GM13976 (cell line): ENCODE measurements at regions not wholly inside any gene's neighbourhood (a gene's known extent, or its start where the extent isn't known, plus 50 kb on each side); places are given as distances from the start of the nearest gene placed in this dataset.

Experiments
- DNase-seq: peaks from one replicate; pipeline ENCODE4 v3.0.0; 2012; ENCODE audit warnings: low spot score
- in situ Hi-C: fragments of 300-500 bp; cut with MboI; formaldehyde crosslinking; loops from one replicate; pipeline ENCODE4 v1.12.0; 2022; ENCODE audit warnings: low sequenced_read_pairs, mixed read lengths, inconsistent platforms; ENCODE audit not compliant: unreplicated experiment
- TF ChIP-seq, protein P1 (sequence below): IDR thresholded peaks from 2 replicates; pipeline ENCODE4 v1.5.1; 2012; ENCODE audit warnings: borderline replicate concordance, mild to moderate bottlenecking; ENCODE audit not compliant: insufficient read depth; ENCODE audit errors: extremely low read depth, missing control alignments, control extremely low read depth

DNA sequence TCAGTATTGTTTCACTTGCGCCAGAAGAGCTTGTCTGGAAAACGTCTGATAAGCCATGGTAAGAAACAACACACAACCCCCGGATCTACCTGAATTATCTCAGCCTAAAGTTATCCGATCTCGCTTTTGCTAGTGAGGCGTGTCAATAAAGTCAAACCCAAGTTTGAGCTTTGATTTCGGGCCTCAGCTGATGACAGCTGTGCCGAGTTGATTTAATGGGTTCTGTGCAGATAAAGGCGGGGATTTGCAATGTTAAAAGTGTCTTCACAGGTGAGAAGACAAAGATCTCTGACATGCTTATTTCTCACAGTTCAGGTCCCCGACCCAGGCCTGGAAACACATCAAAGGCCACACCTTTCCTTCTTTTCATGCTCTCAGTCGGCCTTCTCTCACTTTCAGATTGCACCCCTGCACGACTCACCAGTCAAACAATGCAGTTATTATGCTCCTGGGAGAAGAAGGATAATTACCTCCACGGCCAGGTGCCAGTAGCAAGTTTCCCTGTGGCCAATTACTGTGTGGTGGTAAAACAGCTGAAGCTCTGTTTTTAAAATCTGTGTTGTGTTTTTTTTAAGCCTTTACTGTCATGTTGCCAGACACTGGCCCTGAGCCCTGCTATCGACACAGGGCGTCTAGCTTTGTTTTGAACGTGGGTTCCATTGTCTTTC lies 245.3 kb upstream of the RUNX1 start:
- TF ChIP-seq, protein P1, sequence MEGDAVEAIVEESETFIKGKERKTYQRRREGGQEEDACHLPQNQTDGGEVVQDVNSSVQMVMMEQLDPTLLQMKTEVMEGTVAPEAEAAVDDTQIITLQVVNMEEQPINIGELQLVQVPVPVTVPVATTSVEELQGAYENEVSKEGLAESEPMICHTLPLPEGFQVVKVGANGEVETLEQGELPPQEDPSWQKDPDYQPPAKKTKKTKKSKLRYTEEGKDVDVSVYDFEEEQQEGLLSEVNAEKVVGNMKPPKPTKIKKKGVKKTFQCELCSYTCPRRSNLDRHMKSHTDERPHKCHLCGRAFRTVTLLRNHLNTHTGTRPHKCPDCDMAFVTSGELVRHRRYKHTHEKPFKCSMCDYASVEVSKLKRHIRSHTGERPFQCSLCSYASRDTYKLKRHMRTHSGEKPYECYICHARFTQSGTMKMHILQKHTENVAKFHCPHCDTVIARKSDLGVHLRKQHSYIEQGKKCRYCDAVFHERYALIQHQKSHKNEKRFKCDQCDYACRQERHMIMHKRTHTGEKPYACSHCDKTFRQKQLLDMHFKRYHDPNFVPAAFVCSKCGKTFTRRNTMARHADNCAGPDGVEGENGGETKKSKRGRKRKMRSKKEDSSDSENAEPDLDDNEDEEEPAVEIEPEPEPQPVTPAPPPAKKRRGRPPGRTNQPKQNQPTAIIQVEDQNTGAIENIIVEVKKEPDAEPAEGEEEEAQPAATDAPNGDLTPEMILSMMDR, result no peak
- no peak for DNase-seq
- in situ Hi-C loops, result no loop called here

DNA sequence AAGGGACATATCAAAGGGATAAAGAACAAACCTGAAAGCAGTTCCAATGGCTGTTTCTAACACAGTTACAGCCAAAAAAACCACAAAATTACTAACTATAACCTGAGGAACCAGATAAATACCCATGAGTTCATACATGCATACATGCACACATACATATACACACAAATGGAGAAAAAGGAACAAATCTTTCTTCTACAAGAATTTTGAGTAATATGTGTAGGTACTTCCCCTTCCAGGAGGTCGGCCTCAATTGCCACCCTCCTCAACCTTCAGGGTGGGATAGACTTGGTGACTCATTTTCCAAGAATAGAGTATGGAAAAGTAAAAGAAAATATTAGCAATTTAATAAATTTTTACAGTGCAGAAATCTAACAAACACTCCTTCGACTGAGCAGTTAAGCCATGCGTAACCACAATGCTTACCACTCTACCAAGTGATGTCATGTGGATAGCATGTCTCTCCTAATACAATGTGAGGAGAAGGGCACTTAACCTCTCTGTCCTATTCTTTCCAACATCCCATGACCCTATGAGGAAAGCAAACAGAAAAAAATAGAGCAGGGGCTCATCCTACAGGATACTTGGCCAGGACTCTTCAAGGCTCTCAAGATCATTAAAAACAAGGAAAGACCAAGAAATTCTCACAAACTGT lies 243.0 kb upstream of the RUNX1 start:
- in situ Hi-C loops, result no loop called here
- no peak for DNase-seq
- TF ChIP-seq, protein P1, result no peak

DNA sequence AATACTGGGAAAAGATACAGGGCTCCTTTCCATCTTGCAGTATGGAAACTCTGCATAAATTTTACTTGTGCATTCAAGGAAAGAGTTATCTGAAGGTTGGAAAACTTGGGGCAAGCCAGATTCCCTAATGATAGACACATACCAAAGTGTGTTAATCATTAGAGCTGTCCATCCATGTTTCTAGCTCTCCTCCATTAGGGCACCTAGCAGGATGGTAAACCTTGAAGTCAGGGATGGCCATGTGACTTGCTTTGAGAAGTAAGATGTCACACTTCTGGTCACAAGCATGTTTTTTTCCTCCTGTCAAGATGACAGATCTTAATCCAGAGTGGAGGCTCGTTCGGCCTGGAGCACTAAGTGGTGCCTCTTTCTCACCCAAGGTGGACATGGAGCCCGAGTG lies 241.9 kb upstream of the RUNX1 start:
- in situ Hi-C loops, result no loop called here
- no peak for DNase-seq
- TF ChIP-seq, protein P1, result no peak

DNA sequence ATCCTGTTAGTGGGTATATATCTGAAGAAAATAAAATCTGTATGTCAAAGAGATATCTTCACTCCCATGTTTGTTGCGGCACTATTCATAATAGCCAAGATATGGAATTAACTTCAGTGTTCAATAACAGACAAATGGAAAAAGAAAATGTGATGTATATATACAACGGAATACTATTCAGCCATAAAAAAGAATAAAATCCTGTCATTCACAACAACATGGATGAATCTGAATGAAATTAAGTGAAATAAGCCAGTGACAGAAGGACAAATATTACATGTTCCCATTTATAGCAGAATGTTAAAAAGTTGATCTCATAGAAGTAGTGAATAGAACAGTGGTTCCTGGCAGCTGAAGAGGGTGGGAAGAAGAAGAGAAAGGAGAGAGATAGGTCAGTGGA lies 239.1 kb upstream of the RUNX1 start:
- DNase-seq, result no peak
- in situ Hi-C loops, result no loop called here
- TF ChIP-seq, protein P1, result no peak

DNA sequence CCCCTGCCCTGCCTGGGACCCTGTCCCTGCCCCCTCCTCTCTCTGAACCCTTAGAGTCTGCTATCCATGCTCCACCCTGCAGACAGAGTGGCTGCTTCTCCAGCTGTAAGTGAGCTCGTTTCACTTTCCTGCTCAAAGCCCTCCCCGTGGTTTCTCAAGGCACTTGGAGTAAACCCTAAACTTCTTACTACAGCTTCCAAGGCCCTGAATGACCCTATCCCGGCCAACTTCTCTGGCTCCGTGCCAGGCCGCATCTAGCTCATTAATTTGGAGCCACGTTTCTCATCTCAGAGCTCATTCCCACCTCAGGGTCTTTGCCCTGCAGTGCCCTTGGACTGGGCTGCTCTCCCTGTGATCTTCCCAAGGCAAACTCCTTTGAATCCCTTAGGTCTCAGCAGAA lies 235.1 kb upstream of the RUNX1 start:
- no peak for DNase-seq
- TF ChIP-seq, protein P1, result no peak

DNA sequence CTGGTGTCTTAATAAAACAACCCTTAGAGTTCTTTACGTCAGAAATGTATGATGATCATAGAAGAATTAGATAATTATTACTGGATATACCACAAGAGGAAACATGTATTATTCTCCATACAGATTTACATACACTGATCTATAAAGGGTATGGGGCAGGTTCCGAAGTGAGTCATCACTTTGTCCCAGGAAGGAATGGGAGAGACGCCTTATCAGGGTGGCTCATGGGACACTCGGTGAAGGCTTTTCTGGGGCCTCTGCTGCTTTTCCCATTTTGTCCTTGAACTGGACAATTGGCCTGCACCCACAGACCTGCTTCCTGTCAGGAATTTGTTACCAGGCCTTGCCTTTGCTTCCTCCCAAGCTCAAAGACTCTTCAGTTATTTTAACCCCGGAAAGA lies 233.8 kb upstream of the RUNX1 start:
- in situ Hi-C loops, result no loop called here
- TF ChIP-seq, protein P1, result no peak
- DNase-seq, result no peak

More for the DNA sequence above, 235.1 kb upstream of the RUNX1 start:
- in situ Hi-C loops, result no loop called here

DNA sequence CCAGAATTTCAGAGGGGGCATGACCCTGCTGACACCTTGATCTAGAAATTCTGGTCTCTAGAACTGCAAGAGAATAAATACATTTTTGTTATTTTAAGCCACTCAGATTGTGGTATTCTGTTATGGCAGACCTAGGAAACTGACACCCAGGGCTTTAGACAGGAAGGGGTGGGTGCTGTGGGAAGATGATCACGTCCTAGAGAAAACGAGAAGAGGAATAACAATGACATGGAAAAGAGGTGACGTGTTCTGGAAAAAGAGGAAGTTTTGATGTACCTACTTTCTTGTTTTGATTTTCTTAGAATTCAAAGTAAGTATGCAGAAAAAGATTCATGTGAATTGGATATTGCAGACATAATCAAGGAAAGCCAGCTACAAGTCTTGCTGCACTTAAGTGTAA lies 232.9 kb upstream of the RUNX1 start:
- DNase-seq, result no peak
- TF ChIP-seq, protein P1, result no peak
- in situ Hi-C loops, result no loop called here
